GM19438 (cell line): ENCODE measurements at regions not wholly inside any gene's neighbourhood (a gene's known extent, or its start where the extent isn't known, plus 50 kb on each side); places are given as distances from the start of the nearest gene placed in this dataset.

Experiments used
- ATAC-seq: cut with Tn5 transposase; IDR thresholded peaks from one replicate; pipeline ENCODE4 v1.9.1; 2021; ENCODE audit warnings: low read depth; ENCODE audit not compliant: unreplicated experiment

- ATAC-seq: no peak
Measured at GRCh38 chr1:5751833-5752745, 240.1 kb downstream of the NPHP4 start.

- ATAC-seq: no peak
Measured at GRCh38 chr1:5751163-5751540, 241.1 kb downstream of the NPHP4 start.

- no peak for ATAC-seq
Measured at GRCh38 chr1:5750186-5751162, 241.8 kb downstream of the NPHP4 start.

- ATAC-seq: no peak
Measured at GRCh38 chr1:5748286-5749225, 243.7 kb downstream of the NPHP4 start.

GRCh38 chr1:5747426-5748285 lies 244.6 kb downstream of the NPHP4 start:
- ATAC-seq: no peak

- ATAC-seq: no peak
Measured at GRCh38 chr1:5746611-5747425, 245.4 kb downstream of the NPHP4 start.

GRCh38 chr1:5745800-5746610 lies 246.2 kb downstream of the NPHP4 start:
- no peak for ATAC-seq

- ATAC-seq: no peak
Measured at GRCh38 chr1:5744911-5745799, 247.1 kb downstream of the NPHP4 start.

- ATAC-seq: no peak
Measured at GRCh38 chr1:5744341-5744740, 247.9 kb downstream of the NPHP4 start.

- no peak for ATAC-seq
Measured at GRCh38 chr1:5743435-5744095, 248.7 kb downstream of the NPHP4 start.

- no peak for ATAC-seq
Measured at GRCh38 chr1:5742801-5743200, 249.4 kb downstream of the NPHP4 start.

- ATAC-seq: no peak
Measured at GRCh38 chr1:5742032-5742431, 250.2 kb downstream of the NPHP4 start.

- no peak for ATAC-seq
Measured at GRCh38 chr1:5740865-5741860, 251.1 kb downstream of the NPHP4 start.

GRCh38 chr1:5740450-5740849 lies 251.8 kb downstream of the NPHP4 start:
- no peak for ATAC-seq

- ATAC-seq: no peak
Measured at GRCh38 chr1:5739561-5740078, 252.6 kb downstream of the NPHP4 start.
